IMR-90 (cell line): ENCODE measurements at regions not wholly inside any gene's neighbourhood (a gene's known extent, or its start where the extent isn't known, plus 50 kb on each side); places are given as distances from the start of the nearest gene placed in this dataset.

ENCODE experiments used
- ATAC-seq: fragments of 200-7000 bp; cut with Tn5 transposase; 2 replicates; pipeline ENCODE4 v1.9.1; 2020; ENCODE audit warnings: low read depth, mild to moderate bottlenecking, moderate library complexity
- BruUV-seq: library from RNA; stranded (reverse); fragments of 400-500 nt; replicated peaks from 2 replicates; lab custom pipeline; 2021; lab: Mats Ljungman, UMichigan
- CTCF ChIA-PET: fragments of 300-600 bp; formaldehyde crosslinking; extraction: SDS; loops from one replicate; lab custom pipeline; 2021; ENCODE audit warnings: antibody characterized with exemption; lab: Yijun Ruan, JAX
- POLR2A ChIA-PET: fragments of 300-600 bp; sonication (Branson Sonifier 250); formaldehyde crosslinking; loops from one replicate; lab custom pipeline; 2022; ENCODE audit warnings: antibody characterized with exemption; ENCODE audit not compliant: unreplicated experiment; lab: Charles Lee
- DNase-seq: peaks from one replicate; pipeline ENCODE4 v3.0.0; 2013
- H2AFZ ChIP-seq: replicated peaks from 2 replicates; pipeline ENCODE3; 2013; ENCODE audit warnings: low read length, mild to moderate bottlenecking; ENCODE audit not compliant: poor library complexity
- H2AK5ac ChIP-seq: 2 replicates; pipeline ENCODE4 v1.6.1; 2013; ENCODE audit warnings: low read depth, low read length, inconsistent platforms
- H2AK9ac ChIP-seq: replicated peaks from 2 replicates; pipeline ENCODE3; 2013; ENCODE audit warnings: mild to moderate bottlenecking, low read depth, low read length, moderate library complexity; ENCODE audit not compliant: poor library complexity
- H2BK120ac ChIP-seq: 2 replicates; pipeline ENCODE4 v1.6.1; 2013; ENCODE audit warnings: low read depth, low read length, inconsistent platforms
- H2BK15ac ChIP-seq: 3 replicates; pipeline ENCODE4 v1.6.1; 2013; ENCODE audit warnings: low read depth, low read length, inconsistent platforms
- H2BK20ac ChIP-seq: 2 replicates; pipeline ENCODE4 v1.6.1; 2013; ENCODE audit warnings: low read depth, mild to moderate bottlenecking, inconsistent platforms, low read length, moderate library complexity
- H2BK5ac ChIP-seq: 2 replicates; pipeline ENCODE4 v1.6.1; 2013; ENCODE audit warnings: mild to moderate bottlenecking, low read depth, low read length, inconsistent platforms; ENCODE audit not compliant: poor library complexity, severe bottlenecking
- H3K14ac ChIP-seq: replicated peaks from 2 replicates; pipeline ENCODE4 v1.6.1; 2013; ENCODE audit warnings: low read depth, low read length, inconsistent platforms
- H3K18ac ChIP-seq: 2 replicates; pipeline ENCODE4 v1.6.1; 2013; ENCODE audit warnings: low read depth, low read length, control low read depth
- H3K23ac ChIP-seq: 2 replicates; pipeline ENCODE4 v1.6.1; 2013; ENCODE audit warnings: low read depth, low read length, inconsistent platforms
- H3K27ac ChIP-seq: 2 replicates; pipeline ENCODE4 v1.5.1; 2013; ENCODE audit warnings: mild to moderate bottlenecking, control low read depth, low read length; ENCODE audit not compliant: insufficient read depth
- H3K27me3 ChIP-seq: 2 replicates; pipeline ENCODE4 v1.6.1; 2013; ENCODE audit warnings: low read length; ENCODE audit not compliant: control insufficient read depth, insufficient read depth
- H3K36me3 ChIP-seq: 2 replicates; pipeline ENCODE4 v1.6.1; 2013; ENCODE audit warnings: low read length, mixed read lengths; ENCODE audit not compliant: control insufficient read depth, insufficient read depth
- H3K4ac ChIP-seq: 2 replicates; pipeline ENCODE4 v1.6.1; 2013; ENCODE audit warnings: low read depth, low read length, inconsistent platforms
- H3K4me1 ChIP-seq: 2 replicates; pipeline ENCODE4 v1.6.1; 2013; ENCODE audit warnings: low read length, mixed read lengths; ENCODE audit not compliant: control insufficient read depth, insufficient read depth
- H3K4me2 ChIP-seq: 2 replicates; pipeline ENCODE4 v1.6.1; 2013; ENCODE audit warnings: low read depth, mild to moderate bottlenecking, control low read depth, low read length, moderate library complexity
- H3K4me3 ChIP-seq: 2 replicates; pipeline ENCODE4 v1.5.1; 2013; ENCODE audit warnings: low read depth, mild to moderate bottlenecking, control low read depth, low read length, moderate library complexity; ENCODE audit not compliant: insufficient read depth
- H3K56ac ChIP-seq: 2 replicates; pipeline ENCODE4 v1.6.1; 2013; ENCODE audit warnings: low read length, inconsistent platforms; ENCODE audit not compliant: insufficient read depth; ENCODE audit errors: extremely low read depth
- H3K79me1 ChIP-seq, 2 experiments: 2 replicates each; pipeline ENCODE4 v1.6.1; 2013; ENCODE audit warnings: low read length in 2 of 2, inconsistent platforms in 1 of 2, low read depth in 1 of 2
- H3K9ac ChIP-seq: 2 replicates; pipeline ENCODE4 v1.6.1; 2013; ENCODE audit warnings: low read depth, low read length, control low read depth
- H3K9me1 ChIP-seq: 2 replicates; pipeline ENCODE4 v1.6.1; 2013; ENCODE audit warnings: low read length, inconsistent platforms; ENCODE audit not compliant: insufficient read depth
- H3K9me3 ChIP-seq: 2 replicates; pipeline ENCODE4 v1.6.1; 2013; ENCODE audit warnings: low read length; ENCODE audit not compliant: control insufficient read depth, insufficient read depth
- H4K20me1 ChIP-seq: 2 replicates; pipeline ENCODE4 v1.6.1; 2013; ENCODE audit warnings: low read length, inconsistent platforms; ENCODE audit not compliant: insufficient read depth
- H4K5ac ChIP-seq: 2 replicates; pipeline ENCODE4 v1.6.1; 2013; ENCODE audit warnings: mild to moderate bottlenecking, low read depth, low read length, control low read depth
- H4K8ac ChIP-seq, 2 experiments: 2 replicates each; pipeline ENCODE4 v1.6.1; 2013; ENCODE audit warnings: low read depth in 2 of 2, low read length in 2 of 2, control low read depth in 1 of 2, inconsistent platforms in 1 of 2
- H4K91ac ChIP-seq: 2 replicates; pipeline ENCODE4 v1.6.1; 2013; ENCODE audit warnings: low read depth, low read length, inconsistent platforms; ENCODE audit not compliant: insufficient read depth
- MAFK ChIP-seq: IDR thresholded peaks from 2 replicates; pipeline ENCODE4 v1.6.1; 2012; ENCODE audit warnings: low read depth, low read length, improper control_type of control experiment
- MXI1 ChIP-seq: IDR thresholded peaks from 2 replicates; pipeline ENCODE4 v1.6.1; 2012; ENCODE audit warnings: low read depth, mild to moderate bottlenecking, low read length, moderate library complexity, borderline replicate concordance
- RFX5 ChIP-seq: IDR thresholded peaks from 2 replicates; pipeline ENCODE4 v1.8.0; 2012; ENCODE audit warnings: low read depth, mild to moderate bottlenecking, low read length, moderate library complexity
- whole genome bisulfite sequencing, 2 experiments: methylation state at CpG; one replicate each; pipeline versions ENCODE4 v1.1.5 to v1.1.7; 2013; ENCODE audit warnings: missing lambda C conversion rate in 2 of 2; ENCODE audit not compliant: insufficient read length in 1 of 2; ENCODE audit errors: extremely low coverage in 2 of 2; 5-methylcytosine and 5-hydroxymethylcytosine counted together
- dilution Hi-C: fragments of 300-500 bp; cut with HindIII; formaldehyde crosslinking; loops from one replicate; pipeline ENCODE4 v1.14.3; 2018; ENCODE audit warnings: low sequenced_read_pairs; ENCODE audit not compliant: unreplicated experiment
- in situ Hi-C: fragments of 300-500 bp; cut with MboI; formaldehyde crosslinking; loops from 3 replicates; pipeline ENCODE4 v1.14.3; 2019; ENCODE audit warnings: low sequenced_read_pairs, inconsistent platforms, mixed read lengths
- intact Hi-C: fragments of 100-400 bp; cut with micrococcal nuclease; formaldehyde crosslinking; loops from 2 replicates; pipeline ENCODE4 v1.10.0; 2022

- DNase-seq (no peak), ATAC-seq (no peak)
- Histone ChIP-seq H2BK15ac (no peak overlapping the region), H4K91ac (no peak overlapping the region), H3K4me2 (no peak overlapping the region), H4K20me1 (no peaks in the 10 kb centered on the region), H2AK5ac (no peak overlapping the region), H2AK9ac (no peak overlapping the region), H2BK120ac (no peak overlapping the region), H3K36me3 (no peaks in the 10 kb centered on the region), H2BK20ac (no peak overlapping the region), H3K4me3 (no peak overlapping the region), H3K4ac (no peak overlapping the region), H3K9ac (no peak overlapping the region), H3K79me1 (no peaks in the 10 kb centered on the region), H4K5ac (no peak overlapping the region), H3K9me3 (peaks cover 3% of the 10 kb centered on the region), H3K14ac (no peak overlapping the region), H3K56ac (no peak overlapping the region), H3K18ac (no peak overlapping the region), H2BK5ac (no peak overlapping the region), H4K8ac (no peak overlapping the region), H3K9me1 (no peaks in the 10 kb centered on the region), H3K27ac (no peak overlapping the region), H2AFZ (no peak overlapping the region), H3K23ac (no peak overlapping the region), H3K27me3 (no peaks in the 10 kb centered on the region), H3K4me1 (no peaks in the 10 kb centered on the region)
- in situ Hi-C loops (no loop called here), intact Hi-C loops (no loop called here), dilution Hi-C loops (no loop called here)
- BruUV-seq, result no TSS peak
- TF ChIP-seq RFX5 (no peak), MXI1 (no peak), MAFK (no peak)
- WGBS, 2 experiments, result no CpG with 5 or more reads among the region's 2 CpGs
- ChIA-PET POLR2A (no interaction called here), CTCF (no interaction called here)
Observed at GRCh38 chr5:28958581-28958980, 1920.2 kb upstream of the CDH9 start.
